ENCODE measurements at regions not wholly inside any gene's neighbourhood (a gene's known extent, or its start where the extent isn't known, plus 50 kb on each side); places are given as distances from the start of the nearest gene placed in this dataset.

GRCh38 chr13:88125055-88125454, 453.9 kb downstream of the SLITRK5 start:
- DNase-seq (no peak), ATAC-seq (no peak)
- Histone ChIP-seq H3K27me3 (no peaks in the 10 kb centered on the region), H3K9me3 (peaks cover 0 to 11% (median 2%) of the 10 kb centered on the region in 11 donors), H3K27ac (no peak overlapping the region), H3K4me1 (no peaks in the 10 kb centered on the region), H3K4me3 (no peak overlapping the region), H3K36me3 (no peaks in the 10 kb centered on the region)
- TF ChIP-seq CTCF (IDR thresholded peaks at IDR 0.05), result no peak
- intact Hi-C loops (cut with DNase I), result no loop called here
- WGBS, 2 donors, result 77% methylated on average over 3 of the region's 3 CpGs

- intact Hi-C loops (cut with DNase I), result no loop called here
- DNase-seq, result no peak
These were observed 465.1 kb downstream of the SLITRK5 start for GRCh38 chr13:88136098-88136790.

GRCh38 chr13:88142653-88143052, 471.5 kb downstream of the SLITRK5 start:
- intact Hi-C loops (cut with DNase I), result no loop called here
- Histone ChIP-seq H3K4me3 (no peak overlapping the region), H3K27ac (no peak overlapping the region), H3K27me3 (no peaks in the 10 kb centered on the region), H3K4me1 (no peaks in the 10 kb centered on the region), H3K9me3 (peaks cover 0 to 14% (median 0%) of the 10 kb centered on the region in 11 donors), H3K36me3 (no peaks in the 10 kb centered on the region)
- TF ChIP-seq CTCF (IDR thresholded peaks at IDR 0.05), result no peak
- DNase-seq, result no peak
- 50 to 60% methylated on average over 3 of the region's 3 CpGs for WGBS, 2 donors
- no peak for ATAC-seq

More at GRCh38 chr13:88136098-88136790, 465.1 kb downstream of the SLITRK5 start:
- Histone ChIP-seq H3K4me3 (no peak overlapping the region), H3K36me3 (no peaks in the 10 kb centered on the region), H3K9me3 (peaks cover 0 to 19% (median 0%) of the 10 kb centered on the region in 11 donors), H3K27ac (no peak overlapping the region), H3K4me1 (no peaks in the 10 kb centered on the region), H3K27me3 (no peaks in the 10 kb centered on the region)
- ATAC-seq, result no peak
- no peak for TF ChIP-seq CTCF (IDR thresholded peaks at IDR 0.05)
- 94 to 95% methylated on average over 27 of the region's 27 CpGs for WGBS, 2 donors

- Histone ChIP-seq H3K9me3 (peaks cover 0 to 17% (median 0%) of the 10 kb centered on the region in 11 donors), H3K27me3 (no peaks in the 10 kb centered on the region), H3K4me1 (no peaks in the 10 kb centered on the region), H3K27ac (no peak overlapping the region), H3K36me3 (no peaks in the 10 kb centered on the region), H3K4me3 (no peak overlapping the region)
- 87 to 88% methylated on average over 8 of the region's 8 CpGs for WGBS, 2 donors
- TF ChIP-seq CTCF (IDR thresholded peaks at IDR 0.05), result no peak
- intact Hi-C loops (cut with DNase I), result no loop called here
- no peak for DNase-seq
- ATAC-seq, result no peak
These were observed 473.4 kb downstream of the SLITRK5 start for GRCh38 chr13:88144580-88144979.

Measured in heart right ventricle (tissue), 16 donors.